ENCODE measurements at regions not wholly inside any gene's neighbourhood (a gene's known extent, or its start where the extent isn't known, plus 50 kb on each side); places are given as distances from the start of the nearest gene placed in this dataset.

GRCh38 chr1:82565546-82565945, 764.8 kb downstream of the ADGRL2 start:
- no peaks in the 10 kb centered on the region for H3K9me3 Mint-ChIP-seq
- no peaks in the 10 kb centered on the region for H3K36me3 ChIP-seq
- no peaks in the 10 kb centered on the region for H3K36me3 Mint-ChIP-seq
- no peaks in the 10 kb centered on the region for H3K27me3 Mint-ChIP-seq (ENCODE audit: insufficient read depth, low read depth)
- H3K27me3 ChIP-seq = no peaks in the 10 kb centered on the region
- DNase-seq (ENCODE audit: low spot score) = no peak
- no peaks in the 10 kb centered on the region for H3K9me3 ChIP-seq (ENCODE audit: low read depth)
- H4K20me1 ChIP-seq (ENCODE audit: low read depth) = no peaks in the 10 kb centered on the region
- TF ChIP-seq EZH2 (IDR thresholded peaks at IDR 0.05) = no peak
- no peak for TF ChIP-seq CTCF (IDR thresholded peaks at IDR 0.05)
- no peak for TF ChIP-seq EZH2phosphoT487 (IDR thresholded peaks at IDR 0.05)
- no peak overlapping the region for H3K9ac ChIP-seq
- H3K4me1 Mint-ChIP-seq = peaks cover 49% of the 10 kb centered on the region
- H3K4me1 ChIP-seq = peaks cover 29% of the 10 kb centered on the region
- no peak overlapping the region for H2AFZ ChIP-seq (replicated peaks)
- no peak overlapping the region for H3K4me3 Mint-ChIP-seq
- H3K27ac Mint-ChIP-seq = peak overlapping the region; percentile 83
- H3F3A ChIP-seq (ENCODE audit: low read depth) = no peaks in the 10 kb centered on the region
- no peak overlapping the region for H3K4me3 ChIP-seq
- no peaks in the 10 kb centered on the region for H3K79me2 ChIP-seq (ENCODE audit: low read depth)
- H3K4me2 ChIP-seq = no peak overlapping the region
- H3K27ac ChIP-seq = no peak overlapping the region

GRCh38 chr1:82565146-82565545, 764.4 kb downstream of the ADGRL2 start:
- H3K27ac ChIP-seq = no peak overlapping the region
- peak overlapping the region; percentile 7 for H3K4me3 Mint-ChIP-seq
- no peak overlapping the region for H3K4me3 ChIP-seq
- H3K36me3 Mint-ChIP-seq = no peaks in the 10 kb centered on the region
- no peaks in the 10 kb centered on the region for H3K9me3 Mint-ChIP-seq
- H3K4me1 ChIP-seq = peaks cover 29% of the 10 kb centered on the region
- no peaks in the 10 kb centered on the region for H3K9me3 ChIP-seq (ENCODE audit: low read depth)
- no peaks in the 10 kb centered on the region for H3K27me3 Mint-ChIP-seq (ENCODE audit: insufficient read depth, low read depth)
- no peaks in the 10 kb centered on the region for H4K20me1 ChIP-seq (ENCODE audit: low read depth)
- H3K4me2 ChIP-seq = no peak overlapping the region
- H3K79me2 ChIP-seq (ENCODE audit: low read depth) = no peaks in the 10 kb centered on the region
- H3K4me1 Mint-ChIP-seq = peaks cover 49% of the 10 kb centered on the region
- TF ChIP-seq EZH2 (IDR thresholded peaks at IDR 0.05) = no peak
- no peak for TF ChIP-seq EZH2phosphoT487 (IDR thresholded peaks at IDR 0.05)
- no peak for TF ChIP-seq CTCF (IDR thresholded peaks at IDR 0.05)
- no peaks in the 10 kb centered on the region for H3K27me3 ChIP-seq
- H3K27ac Mint-ChIP-seq = peak overlapping the region; percentile 83
- no peak overlapping the region for H2AFZ ChIP-seq (replicated peaks)
- peak; percentile 11 for DNase-seq (ENCODE audit: low spot score)
- H3K9ac ChIP-seq = no peak overlapping the region
- no peaks in the 10 kb centered on the region for H3F3A ChIP-seq (ENCODE audit: low read depth)
- no peaks in the 10 kb centered on the region for H3K36me3 ChIP-seq

GRCh38 chr1:82564333-82564732, 763.6 kb downstream of the ADGRL2 start:
- Histone ChIP-seq H3K4me3 (no peak overlapping the region), H3K79me2 (ENCODE audit: low read depth) (no peaks in the 10 kb centered on the region), H3K27ac (no peak overlapping the region), H3K4me2 (no peak overlapping the region), H3K27me3 (no peaks in the 10 kb centered on the region), H2AFZ (replicated peaks) (no peak overlapping the region), H3F3A (ENCODE audit: low read depth) (no peaks in the 10 kb centered on the region), H3K36me3 (no peaks in the 10 kb centered on the region), H3K9me3 (ENCODE audit: low read depth) (no peaks in the 10 kb centered on the region), H4K20me1 (ENCODE audit: low read depth) (no peaks in the 10 kb centered on the region), H3K4me1 (peaks cover 29% of the 10 kb centered on the region), H3K9ac (no peak overlapping the region)
- Mint-ChIP-seq H3K27ac (no peak overlapping the region), H3K36me3 (no peaks in the 10 kb centered on the region), H3K9me3 (no peaks in the 10 kb centered on the region), H3K4me3 (no peak overlapping the region), H3K4me1 (peaks cover 49% of the 10 kb centered on the region), H3K27me3 (ENCODE audit: insufficient read depth, low read depth) (no peaks in the 10 kb centered on the region)
- TF ChIP-seq EZH2phosphoT487 (IDR thresholded peaks at IDR 0.05) (no peak), EZH2 (IDR thresholded peaks at IDR 0.05) (no peak), CTCF (IDR thresholded peaks at IDR 0.05) (no peak)
- DNase-seq (ENCODE audit: low spot score) = no peak
